ENCODE measurements at regions not wholly inside any gene's neighbourhood (a gene's known extent, or its start where the extent isn't known, plus 50 kb on each side); places are given as distances from the start of the nearest gene placed in this dataset.

DNA sequence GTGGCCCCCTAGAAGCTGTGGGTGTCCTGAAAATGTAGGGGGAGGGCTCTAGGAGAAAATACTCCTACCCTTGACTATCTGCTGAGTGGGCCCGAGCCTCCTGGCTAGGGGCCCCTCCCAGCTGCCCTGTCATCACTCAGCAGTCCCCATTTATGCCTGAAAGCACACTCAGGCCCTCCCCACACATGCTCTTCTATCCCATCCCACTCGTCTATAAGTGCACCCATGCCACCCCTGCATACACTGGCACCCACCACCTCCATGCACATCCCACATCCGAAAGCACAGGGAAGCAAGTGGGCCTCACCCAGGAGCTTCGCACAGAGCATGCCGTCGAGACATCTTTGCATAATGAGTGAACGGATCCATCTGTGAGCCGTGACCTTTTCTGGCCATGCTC is 80.4 kb upstream of the POU3F1 start:
- no peak for DNase-seq

DNA sequence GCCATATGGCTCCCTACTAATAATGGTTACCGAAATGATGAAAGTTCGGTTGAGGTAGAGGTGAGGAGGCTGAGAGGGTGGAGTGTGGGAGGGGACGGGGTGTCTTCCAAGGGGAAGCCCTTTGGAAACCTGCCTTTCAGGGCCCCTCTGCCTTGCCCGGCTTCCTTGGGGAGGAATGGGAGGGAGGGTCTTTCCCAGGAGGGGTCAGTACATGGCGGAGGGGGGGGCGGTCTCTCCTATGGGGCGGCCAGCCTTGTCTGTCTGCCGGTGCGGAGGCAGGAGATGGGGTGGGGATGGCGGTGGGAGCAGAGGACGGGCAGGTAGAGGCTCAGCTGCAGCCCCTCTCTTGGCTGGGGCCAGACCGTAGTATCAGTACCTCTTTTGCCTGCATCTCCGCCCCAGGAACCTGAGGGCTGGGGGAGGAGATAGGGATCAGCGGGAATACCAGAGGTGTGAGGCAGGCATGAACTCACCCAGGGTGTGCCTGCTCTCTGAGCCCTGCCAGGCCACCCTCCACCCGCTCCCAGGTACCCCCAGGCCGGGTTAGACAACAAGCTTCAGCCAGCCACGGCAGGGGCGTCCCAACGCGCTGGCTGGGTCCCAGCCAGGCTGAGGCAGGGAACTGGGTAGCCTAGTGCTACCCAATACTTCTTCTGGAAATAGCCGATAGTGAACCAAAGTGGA is 79.4 kb upstream of the POU3F1 start:
- no peak for DNase-seq

DNA sequence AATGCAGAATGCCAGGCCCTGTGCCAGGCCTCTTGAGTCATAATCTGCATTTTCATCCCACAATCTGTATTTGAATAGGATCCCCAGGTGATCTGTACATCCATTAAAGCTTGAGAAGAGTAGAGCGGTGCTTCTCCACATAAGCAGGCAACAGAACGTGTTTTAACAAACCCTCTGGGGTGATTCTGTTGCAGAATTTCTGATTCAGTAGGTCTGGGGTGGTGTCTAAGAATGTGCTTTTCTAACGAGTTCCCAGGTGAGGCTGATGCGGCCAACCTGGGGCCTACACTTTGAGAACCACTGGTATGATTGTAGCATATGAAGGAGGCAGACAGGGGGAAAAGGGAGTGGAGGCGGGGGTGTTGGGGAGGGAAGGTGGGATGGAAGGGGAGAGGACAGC is 78.4 kb upstream of the POU3F1 start:
- no peak for DNase-seq

GRCh38 chr1:38123356-38124135 is 77.0 kb upstream of the POU3F1 start:
- no peak for DNase-seq

- DNase-seq: no peak
Measured at GRCh38 chr1:38121231-38121680, 74.7 kb upstream of the POU3F1 start.

DNA sequence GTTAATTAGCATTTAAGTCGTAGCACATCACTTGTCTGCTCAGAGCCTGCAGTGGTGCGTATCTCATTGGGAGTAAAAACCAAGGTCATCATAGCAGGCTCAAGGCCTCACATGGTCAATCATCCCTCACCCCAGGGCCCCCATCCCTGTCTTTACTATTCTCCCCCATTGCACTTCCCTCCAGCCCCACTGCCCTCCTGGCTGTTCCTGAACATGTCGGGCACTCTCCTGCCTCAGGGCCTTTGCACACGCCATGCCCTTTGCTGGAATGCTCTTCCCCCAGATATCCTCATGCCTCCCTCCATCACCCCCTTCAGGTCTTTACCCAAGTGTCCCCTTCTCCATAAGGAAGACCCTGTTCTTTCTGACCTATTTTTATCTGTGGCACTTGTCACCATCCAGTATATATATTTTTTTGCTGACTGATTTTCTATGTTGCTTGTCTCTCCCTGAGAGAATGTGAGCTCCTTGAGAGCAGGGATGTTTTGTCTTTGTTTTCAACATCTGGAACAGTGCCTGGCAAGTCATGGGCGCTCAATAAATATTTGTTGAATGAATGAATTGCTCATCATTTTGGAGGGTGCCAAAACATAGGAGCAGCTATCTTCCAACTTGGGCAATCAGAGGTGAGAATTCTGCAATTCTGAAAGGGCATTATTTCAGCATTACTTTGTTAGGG is 74.1 kb upstream of the POU3F1 start:
- no peak for DNase-seq

DNA sequence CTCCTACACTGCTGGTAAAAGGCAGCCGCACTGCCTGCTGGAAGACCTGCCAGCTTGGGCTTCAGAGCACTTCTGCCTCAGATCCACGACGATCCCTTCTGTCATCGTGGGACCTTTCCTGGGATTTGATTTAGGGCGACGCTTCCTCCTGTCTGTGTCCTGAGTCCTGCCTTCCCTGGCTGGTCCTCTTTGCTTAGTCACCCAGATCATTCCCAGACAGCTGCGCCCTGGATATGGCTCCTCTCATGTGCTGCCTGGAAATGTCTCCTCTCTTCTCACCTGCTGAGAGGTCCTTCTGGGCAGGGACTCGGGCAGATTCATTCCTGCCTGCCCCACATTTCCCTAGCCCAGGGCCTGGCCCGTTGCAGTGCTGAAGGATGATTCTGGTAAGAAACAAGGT is 72.4 kb upstream of the POU3F1 start:
- DNase-seq: no peak

DNA sequence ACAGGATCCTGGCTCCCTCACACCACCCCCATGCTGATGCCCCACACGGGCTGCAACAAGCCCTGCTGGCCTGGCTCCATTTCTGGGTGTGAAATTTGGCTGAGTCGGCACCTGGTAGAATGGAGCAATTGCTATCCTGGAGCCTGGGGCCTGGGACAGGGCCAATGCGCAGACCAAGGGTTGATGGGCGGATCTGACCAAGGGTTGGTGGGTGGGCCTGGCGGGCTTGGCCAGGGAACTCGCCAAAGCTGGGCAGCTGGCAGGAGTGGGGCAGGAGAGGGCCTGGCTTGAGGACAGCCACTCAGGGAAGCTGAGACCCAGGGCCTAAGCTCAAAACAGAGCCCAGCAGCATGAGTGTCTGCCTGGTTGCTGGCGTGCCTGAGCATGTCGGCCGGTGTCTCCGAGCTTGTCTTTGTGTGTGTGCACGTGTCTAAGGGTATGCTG is 70.9 kb upstream of the POU3F1 start:
- DNase-seq: no peak

- DNase-seq: no peak
Measured at GRCh38 chr1:38115682-38116202, 69.1 kb upstream of the POU3F1 start.

GRCh38 chr1:38115226-38115625 is 68.6 kb upstream of the POU3F1 start:
- DNase-seq: no peak

DNA sequence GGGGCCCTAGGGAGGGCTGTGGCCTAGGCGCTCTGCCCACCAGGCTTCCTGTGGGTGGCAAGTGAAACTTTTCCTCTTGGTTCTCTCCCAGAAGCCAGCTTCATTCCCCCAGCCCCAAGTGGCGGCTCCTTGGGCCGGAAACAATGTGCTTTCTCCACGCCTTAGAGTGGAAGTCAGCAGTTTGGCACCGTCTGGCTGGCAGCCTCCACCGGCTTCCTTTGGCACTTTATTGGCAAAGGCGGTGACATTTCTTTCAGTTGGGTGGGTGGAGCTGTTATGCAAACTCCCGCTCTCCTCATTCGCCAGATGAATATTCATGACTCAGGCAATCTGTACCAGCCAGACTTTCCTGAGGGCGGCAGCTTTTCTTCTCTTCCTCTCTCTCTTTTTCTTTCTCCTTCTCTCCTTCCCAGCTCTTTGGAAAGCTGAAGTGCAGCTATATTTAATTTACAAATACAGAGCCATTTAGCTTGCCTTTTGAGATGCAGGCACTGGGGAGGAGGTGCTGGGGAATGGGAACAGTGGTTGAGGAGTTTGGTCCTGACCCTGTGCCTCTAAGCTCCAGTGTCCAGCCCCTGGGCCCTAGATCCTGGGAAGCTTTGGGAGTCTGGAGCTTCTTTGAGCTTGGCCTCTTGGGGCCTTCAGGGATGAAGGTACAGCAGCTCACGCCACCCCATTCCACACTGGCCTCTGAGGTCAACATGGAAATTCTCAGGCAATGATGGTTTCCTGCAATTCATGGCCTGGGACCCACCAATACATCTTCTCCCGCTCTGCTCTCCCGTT is 67.8 kb upstream of the POU3F1 start:
- no peak for DNase-seq

GRCh38 chr1:38113159-38113666 is 66.6 kb upstream of the POU3F1 start:
- DNase-seq: no peak

- DNase-seq: no peak
Measured at GRCh38 chr1:38111589-38111988, 65.0 kb upstream of the POU3F1 start.

DNA sequence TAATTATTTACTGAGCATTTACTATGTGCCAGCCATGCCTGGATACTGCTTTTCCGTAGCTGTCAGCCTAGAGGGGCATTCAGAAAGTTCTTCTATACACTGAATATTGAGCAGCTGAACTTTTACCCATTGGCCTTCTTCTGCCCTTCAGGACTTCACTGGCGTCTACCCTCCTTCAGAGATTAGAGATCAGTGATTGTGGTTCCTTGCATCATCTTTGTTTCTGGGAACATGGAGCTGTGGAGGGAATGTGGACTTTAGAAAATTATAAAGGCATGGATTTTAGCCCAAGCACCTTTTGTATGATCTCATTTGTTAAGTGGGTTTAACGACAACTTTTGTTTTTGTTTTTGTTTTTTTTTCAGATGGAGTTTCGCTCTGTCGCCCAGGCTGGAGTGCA is 58.7 kb upstream of the POU3F1 start:
- no peak for DNase-seq

GRCh38 chr1:38102636-38103035 is 56.0 kb upstream of the POU3F1 start:
- DNase-seq: no peak

- no peak for DNase-seq
Measured at GRCh38 chr1:38101037-38101785, 54.6 kb upstream of the POU3F1 start.

DNA sequence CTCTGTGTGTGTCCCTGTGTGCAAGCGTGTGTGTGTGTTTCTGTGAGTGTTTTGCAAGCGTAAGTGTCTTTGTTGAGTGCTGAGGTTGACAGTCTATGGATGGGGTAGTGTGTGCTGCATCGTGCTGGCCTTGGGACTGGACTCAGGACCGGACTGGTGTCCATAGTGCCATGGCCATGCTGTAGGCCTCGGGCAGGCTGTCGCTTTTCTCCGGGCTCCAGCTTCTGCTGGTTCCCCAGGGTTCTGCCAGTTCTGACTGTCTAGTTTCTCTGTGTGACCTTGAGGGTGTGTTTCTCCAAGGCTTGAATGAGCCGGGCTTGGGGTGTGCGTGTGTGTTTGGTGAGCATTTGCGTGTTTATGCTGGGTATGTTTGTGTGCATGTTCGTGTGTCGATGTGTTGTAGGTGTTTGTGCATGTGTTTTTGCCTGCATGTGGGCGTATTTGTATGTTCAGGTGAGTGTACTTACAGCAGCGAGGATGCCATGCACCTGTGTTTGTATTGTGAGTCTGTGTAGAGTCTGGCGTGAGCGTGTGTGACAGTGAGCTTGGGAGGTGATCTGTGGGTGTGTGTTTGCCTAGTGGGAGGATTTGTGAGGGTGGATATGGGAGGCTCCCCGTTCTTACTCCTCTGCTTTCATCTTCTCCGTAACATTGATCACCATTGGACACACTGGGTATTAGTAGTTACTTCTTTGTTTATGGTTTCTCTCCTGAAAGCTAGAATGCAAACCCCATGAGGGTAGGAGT is 51.7 kb upstream of the POU3F1 start:
- DNase-seq: no peak

- no peak for DNase-seq
Measured at GRCh38 chr1:38097284-38097898, 50.8 kb upstream of the POU3F1 start.

All from CD4-positive, alpha-beta T cell treated with Interferon alpha-2 for 1 hour (primary cell).